ENCODE measurements at regions not wholly inside any gene's neighbourhood (a gene's known extent, or its start where the extent isn't known, plus 50 kb on each side); places are given as distances from the start of the nearest gene placed in this dataset.
"Not testable (repeated sequence)": the region's sequence is repeated elsewhere in the genome, so short reads cannot be mapped to it uniquely, and the experiment has no call there.

GRCh38 chr1:57616921-57617320 lies 193.1 kb upstream of the DAB1 start:
- no peak for ATAC-seq

GRCh38 chr1:57615956-57616355 lies 192.1 kb upstream of the DAB1 start:
- no peak for ATAC-seq

- no peak for ATAC-seq
These were observed 189.0 kb upstream of the DAB1 start for GRCh38 chr1:57612833-57613232.

DNA sequence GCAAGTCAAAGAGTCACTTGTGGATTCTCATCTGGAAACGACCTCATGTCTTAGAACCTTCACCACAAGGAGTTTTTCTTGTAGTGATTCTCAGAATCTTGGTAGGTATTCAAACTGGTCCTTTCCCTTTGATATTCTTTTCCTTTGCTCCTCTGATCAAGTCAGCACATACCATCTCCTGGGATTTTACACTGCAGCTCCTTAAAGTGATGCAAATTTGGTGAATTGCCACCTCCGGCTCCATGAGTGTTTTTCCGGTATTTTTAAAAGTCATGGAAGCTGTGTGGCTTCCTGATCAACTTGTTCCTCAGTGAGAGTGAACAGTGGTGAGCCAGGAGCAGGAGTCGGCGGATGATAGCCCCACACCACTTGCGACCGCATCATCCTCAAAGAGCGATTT lies 182.1 kb upstream of the DAB1 start:
- no peak for ATAC-seq

- no peak for ATAC-seq
These were observed 179.8 kb upstream of the DAB1 start for GRCh38 chr1:57603696-57604095.

- no peak for ATAC-seq
These were observed 176.6 kb upstream of the DAB1 start for GRCh38 chr1:57600424-57600823.

- ATAC-seq: no peak
These were observed 175.6 kb upstream of the DAB1 start for GRCh38 chr1:57599236-57599994.

DNA sequence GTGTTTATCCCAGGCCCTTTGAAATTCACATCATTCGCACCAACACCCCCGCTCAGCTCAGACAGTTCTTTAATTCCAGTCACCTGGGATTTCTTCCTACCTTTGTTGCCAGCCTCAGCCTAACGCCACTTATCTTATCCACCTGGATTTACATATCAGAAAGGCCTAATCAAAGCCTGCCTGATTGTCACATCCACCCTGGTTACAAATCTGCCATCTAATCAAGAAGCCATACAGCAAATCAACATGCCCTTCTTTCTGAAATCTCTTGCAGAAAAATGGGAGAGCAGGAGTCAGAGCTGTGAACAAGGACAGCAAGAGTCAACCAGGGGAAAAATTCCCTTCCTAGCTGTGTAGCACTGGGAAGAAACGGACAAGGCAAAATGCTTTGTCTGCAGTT lies 173.2 kb upstream of the DAB1 start:
- ATAC-seq: no peak

DNA sequence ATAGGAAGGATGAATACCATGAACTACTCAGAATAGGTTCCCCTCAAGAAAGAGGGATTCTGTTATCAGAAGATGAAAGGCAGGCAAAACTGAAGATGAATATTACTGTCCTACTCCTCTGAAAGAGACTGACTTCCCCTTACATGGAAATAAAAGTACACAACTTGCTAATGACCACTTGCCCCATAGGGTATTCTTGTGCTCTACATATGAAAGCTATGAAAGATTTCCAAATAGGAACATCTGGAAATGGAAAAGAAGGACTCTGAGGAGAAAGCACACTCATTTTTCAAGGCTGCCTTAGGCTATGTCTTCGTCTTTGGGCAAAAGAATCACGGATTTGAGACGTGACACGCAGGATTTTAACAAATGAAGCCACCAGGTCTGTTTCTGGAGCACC lies 170.1 kb upstream of the DAB1 start:
- no peak for ATAC-seq

DNA sequence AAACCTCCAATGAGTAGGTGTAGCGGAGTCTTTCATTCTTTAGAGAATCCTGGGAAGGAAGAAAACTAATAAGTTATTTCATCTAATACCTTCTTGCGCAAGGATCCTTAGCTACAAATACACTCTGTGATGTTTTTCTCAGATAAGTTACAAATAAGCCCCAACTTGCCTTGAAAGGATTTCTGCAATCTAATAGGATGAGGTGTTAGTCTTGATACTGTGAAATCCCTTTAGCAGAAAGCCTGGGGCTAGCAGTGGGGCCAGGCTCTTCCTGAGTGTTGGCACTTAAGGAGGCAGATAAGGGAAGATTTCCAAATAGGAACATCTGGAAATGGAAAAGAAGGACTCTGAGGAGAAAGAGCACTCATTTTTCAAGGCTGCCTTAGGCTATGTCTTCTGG lies 168.0 kb upstream of the DAB1 start:
- no peak for ATAC-seq

DNA sequence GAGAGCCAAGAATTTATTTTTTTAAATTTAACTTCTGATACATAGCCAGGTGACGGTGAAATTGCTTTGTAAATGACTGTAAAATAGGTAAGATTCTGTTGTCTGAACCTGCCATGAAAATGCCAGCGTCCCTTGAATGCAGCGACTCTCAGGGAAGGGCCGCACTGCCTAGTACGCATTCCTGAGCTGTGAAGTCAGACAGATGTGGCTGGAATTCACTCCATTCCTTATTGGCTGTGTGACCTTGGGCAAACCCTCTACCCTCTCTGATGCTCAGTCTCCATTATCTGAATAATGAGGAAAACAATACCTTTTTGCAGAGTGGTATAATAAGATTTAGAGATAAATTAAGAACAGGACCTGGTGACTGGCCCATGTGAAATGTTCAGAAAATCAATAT lies 167.1 kb upstream of the DAB1 start:
- ATAC-seq: no peak

- ATAC-seq: no peak
These were observed 163.0 kb upstream of the DAB1 start for GRCh38 chr1:57586842-57587241.

DNA sequence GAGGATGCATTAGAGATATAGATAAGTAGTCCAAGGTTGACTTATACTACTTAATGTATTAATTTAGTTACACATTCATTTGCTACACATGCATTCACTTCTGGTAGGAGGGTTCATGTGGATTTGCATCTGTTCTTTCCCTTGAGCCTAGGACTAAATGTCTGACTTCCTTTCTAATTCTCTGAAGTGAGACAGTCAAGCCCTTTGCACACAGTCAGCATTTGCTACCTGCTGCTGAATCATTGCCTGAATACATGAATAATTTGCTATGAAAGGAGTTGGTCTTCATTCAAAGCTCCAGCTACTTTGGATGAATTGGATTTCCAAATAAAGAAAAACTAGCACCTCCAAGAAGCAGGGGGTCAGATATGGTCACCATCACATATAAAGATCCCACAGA lies 154.8 kb upstream of the DAB1 start:
- no peak for ATAC-seq

GRCh38 chr1:57578099-57578498 lies 154.2 kb upstream of the DAB1 start:
- ATAC-seq: no peak

- ATAC-seq: no peak
These were observed 152.9 kb upstream of the DAB1 start for GRCh38 chr1:57576756-57577155.

DNA sequence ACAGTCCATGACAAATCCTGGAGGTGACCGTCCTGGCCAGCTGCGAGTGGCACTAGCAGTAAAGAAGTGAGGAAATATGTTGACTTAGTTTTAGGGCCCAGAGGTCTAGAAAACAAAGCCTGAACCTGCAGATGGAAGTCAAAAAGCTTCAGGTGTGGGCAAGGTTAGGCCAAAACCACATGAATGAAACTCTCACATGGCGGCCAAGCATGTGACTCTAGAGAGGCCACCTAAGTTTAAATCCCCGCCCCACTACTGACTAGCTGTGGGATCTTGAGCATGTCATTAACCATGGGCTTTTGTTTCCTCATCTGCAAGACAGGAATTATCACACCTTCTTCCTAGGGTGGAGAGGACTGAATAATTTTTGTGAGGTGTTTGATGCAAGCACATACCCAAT lies 148.2 kb upstream of the DAB1 start:
- ATAC-seq: no peak

DNA sequence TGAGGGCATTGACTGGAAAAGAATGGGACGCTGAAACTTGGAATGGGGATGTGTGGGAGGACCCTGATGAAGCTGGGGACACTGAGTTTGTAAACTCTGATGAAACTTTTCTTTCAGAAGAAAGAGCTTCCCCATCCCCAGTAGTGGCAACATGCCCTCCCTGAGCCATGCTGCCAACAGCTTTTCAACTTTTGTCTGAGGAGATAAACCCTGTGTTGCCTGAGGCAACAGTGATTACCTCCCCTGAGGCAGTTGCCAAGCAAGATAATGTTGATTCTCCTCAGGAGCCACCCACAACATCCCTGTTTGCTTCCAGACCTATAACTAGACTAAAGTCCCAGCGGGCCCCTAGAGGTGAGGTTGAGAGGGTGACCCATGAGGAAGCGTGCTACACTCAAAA lies 134.2 kb upstream of the DAB1 start:
- not testable (repeated sequence) for ATAC-seq

DNA sequence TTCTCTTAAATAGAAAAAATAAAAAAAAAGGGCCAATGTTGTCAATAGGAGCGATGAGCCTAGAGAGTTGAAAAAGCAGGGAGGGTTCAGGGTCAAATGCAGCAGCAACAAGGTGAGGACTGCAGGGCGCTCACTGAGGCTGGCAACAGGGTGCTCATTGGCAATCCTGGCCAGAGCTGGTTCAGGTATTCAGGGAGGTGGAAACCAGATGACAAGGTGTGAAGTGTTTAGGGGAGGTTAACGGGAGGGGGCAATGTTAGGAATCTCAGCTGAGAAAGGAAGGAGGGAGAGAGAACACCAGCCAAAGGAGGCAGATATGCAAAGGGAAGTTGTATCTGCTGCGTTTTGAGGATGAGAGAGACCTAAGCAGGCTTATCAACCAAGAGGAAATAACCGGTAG lies 129.8 kb upstream of the DAB1 start:
- no peak for ATAC-seq

DNA sequence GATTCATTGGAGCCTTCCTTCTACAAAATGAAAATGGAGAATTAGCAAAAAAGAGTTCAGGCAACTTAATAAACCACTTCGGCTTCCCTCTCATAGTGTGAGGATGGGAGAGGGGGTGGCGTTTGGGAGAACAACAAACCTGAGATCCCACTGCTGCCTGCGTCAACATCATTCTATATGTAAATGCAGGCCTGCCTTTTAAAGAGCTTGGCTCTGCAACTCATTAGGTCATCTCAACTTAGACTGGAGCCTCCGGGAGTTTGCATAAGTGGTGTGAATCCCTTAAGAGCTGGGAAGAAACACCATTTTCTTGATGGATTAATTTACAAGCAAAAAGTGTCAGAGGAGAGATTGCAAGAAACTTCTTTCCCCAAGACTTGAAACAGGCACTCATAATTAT lies 127.6 kb upstream of the DAB1 start:
- ATAC-seq: no peak

GRCh38 chr1:57550092-57550491 lies 126.2 kb upstream of the DAB1 start:
- no peak for ATAC-seq

- ATAC-seq: no peak
These were observed 125.4 kb upstream of the DAB1 start for GRCh38 chr1:57549300-57549699.

- ATAC-seq: no peak
These were observed 122.9 kb upstream of the DAB1 start for GRCh38 chr1:57546549-57547330.

DNA sequence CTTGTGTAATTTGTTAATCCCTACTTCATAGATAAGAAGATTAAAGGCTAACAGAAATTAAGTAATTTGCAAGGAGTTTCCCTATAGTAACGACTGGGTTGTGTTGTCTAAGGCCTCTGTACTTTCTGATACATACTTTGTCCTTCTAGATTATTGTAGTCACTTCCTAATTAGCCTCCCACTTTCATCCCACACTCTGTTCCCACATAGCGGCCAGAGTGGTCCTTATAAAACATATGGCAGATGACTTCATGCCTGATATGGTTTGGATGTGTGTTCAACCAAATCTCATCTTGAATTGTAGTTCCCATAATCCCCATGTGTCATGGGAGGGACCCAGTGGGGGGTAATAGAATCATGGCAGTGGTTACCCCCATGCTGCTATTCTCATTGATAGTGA lies 120.5 kb upstream of the DAB1 start:
- no peak for ATAC-seq

- ATAC-seq: no peak
These were observed 113.0 kb upstream of the DAB1 start for GRCh38 chr1:57536749-57537423.
